ENCODE measurements at regions not wholly inside any gene's neighbourhood (a gene's known extent, or its start where the extent isn't known, plus 50 kb on each side); places are given as distances from the start of the nearest gene placed in this dataset.

- Histone ChIP-seq H3K27me3 (no peaks in the 10 kb centered on the region), H3K4me1 (ENCODE audit: insufficient read depth) (no peaks in the 10 kb centered on the region), H3K36me3 (no peaks in the 10 kb centered on the region), H3K27ac (no peak overlapping the region), H3K9me3 (no peaks in the 10 kb centered on the region), H3K4me3 (no peak overlapping the region)
- TF ChIP-seq POLR2A (IDR thresholded peaks at IDR 0.05), result no peak
- no peak for TF ChIP-seq CTCF (IDR thresholded peaks at IDR 0.05)
- no peak for DNase-seq
- intact Hi-C loops (cut with DNase I), result no loop called here
- 68 to 77% (median 73%) methylated on average over 2 of the region's 2 CpGs for WGBS, 3 donors
Observed at GRCh38 chr10:1961989-1962388, 224.7 kb upstream of the ADARB2 start.

GRCh38 chr10:1960982-1961381 lies 223.7 kb upstream of the ADARB2 start:
- Histone ChIP-seq H3K27me3 (no peaks in the 10 kb centered on the region), H3K9me3 (no peaks in the 10 kb centered on the region), H3K27ac (no peak overlapping the region), H3K4me3 (no peak overlapping the region), H3K4me1 (ENCODE audit: insufficient read depth) (no peaks in the 10 kb centered on the region), H3K36me3 (no peaks in the 10 kb centered on the region)
- no peak for DNase-seq
- WGBS, 3 donors, result 79 to 88% (median 87%) methylated on average over 2 of the region's 2 CpGs
- intact Hi-C loops (cut with DNase I), result no loop called here
- no peak for TF ChIP-seq EP300 (IDR thresholded peaks at IDR 0.05)
- no peak for TF ChIP-seq CTCF (IDR thresholded peaks at IDR 0.05)
- TF ChIP-seq POLR2A (IDR thresholded peaks at IDR 0.05), result no peak

GRCh38 chr10:1957057-1957456 lies 219.7 kb upstream of the ADARB2 start:
- Histone ChIP-seq H3K36me3 (no peaks in the 10 kb centered on the region), H3K27ac (no peak overlapping the region), H3K4me1 (ENCODE audit: insufficient read depth) (no peaks in the 10 kb centered on the region), H3K4me3 (no peak overlapping the region), H3K9me3 (no peaks in the 10 kb centered on the region), H3K27me3 (no peaks in the 10 kb centered on the region)
- no peak for DNase-seq
- TF ChIP-seq EP300 (IDR thresholded peaks at IDR 0.05), result no peak
- TF ChIP-seq POLR2A (IDR thresholded peaks at IDR 0.05), result no peak
- TF ChIP-seq CTCF (IDR thresholded peaks at IDR 0.05), result no peak
- intact Hi-C loops (cut with DNase I), result no loop called here
- 76 to 80% (median 79%) methylated on average over 4 of the region's 4 CpGs for WGBS, 3 donors

- DNase-seq, result no peak
- Histone ChIP-seq H3K27me3 (no peaks in the 10 kb centered on the region), H3K9me3 (no peaks in the 10 kb centered on the region), H3K27ac (no peak overlapping the region), H3K36me3 (peaks cover 1% of the 10 kb centered on the region), H3K4me1 (ENCODE audit: insufficient read depth) (no peaks in the 10 kb centered on the region), H3K4me3 (no peak overlapping the region)
- no peak for TF ChIP-seq POLR2A (IDR thresholded peaks at IDR 0.05)
- no peak for TF ChIP-seq EP300 (IDR thresholded peaks at IDR 0.05)
- no peak for TF ChIP-seq CTCF (IDR thresholded peaks at IDR 0.05)
- WGBS, 3 donors, result 23 to 27% (median 24%) methylated on average over 3 of the region's 3 CpGs
- intact Hi-C loops (cut with DNase I), result no loop called here
Observed at GRCh38 chr10:1954300-1954699, 217.0 kb upstream of the ADARB2 start.
